ENCODE measurements at regions not wholly inside any gene's neighbourhood (a gene's known extent, or its start where the extent isn't known, plus 50 kb on each side); places are given as distances from the start of the nearest gene placed in this dataset.

- TF ChIP-seq, protein P1, sequence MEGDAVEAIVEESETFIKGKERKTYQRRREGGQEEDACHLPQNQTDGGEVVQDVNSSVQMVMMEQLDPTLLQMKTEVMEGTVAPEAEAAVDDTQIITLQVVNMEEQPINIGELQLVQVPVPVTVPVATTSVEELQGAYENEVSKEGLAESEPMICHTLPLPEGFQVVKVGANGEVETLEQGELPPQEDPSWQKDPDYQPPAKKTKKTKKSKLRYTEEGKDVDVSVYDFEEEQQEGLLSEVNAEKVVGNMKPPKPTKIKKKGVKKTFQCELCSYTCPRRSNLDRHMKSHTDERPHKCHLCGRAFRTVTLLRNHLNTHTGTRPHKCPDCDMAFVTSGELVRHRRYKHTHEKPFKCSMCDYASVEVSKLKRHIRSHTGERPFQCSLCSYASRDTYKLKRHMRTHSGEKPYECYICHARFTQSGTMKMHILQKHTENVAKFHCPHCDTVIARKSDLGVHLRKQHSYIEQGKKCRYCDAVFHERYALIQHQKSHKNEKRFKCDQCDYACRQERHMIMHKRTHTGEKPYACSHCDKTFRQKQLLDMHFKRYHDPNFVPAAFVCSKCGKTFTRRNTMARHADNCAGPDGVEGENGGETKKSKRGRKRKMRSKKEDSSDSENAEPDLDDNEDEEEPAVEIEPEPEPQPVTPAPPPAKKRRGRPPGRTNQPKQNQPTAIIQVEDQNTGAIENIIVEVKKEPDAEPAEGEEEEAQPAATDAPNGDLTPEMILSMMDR (IDR thresholded peaks at IDR 0.05) = no peak
- no peak for TF ChIP-seq POLR2A (IDR thresholded peaks at IDR 0.05)
Measured at GRCh38 chr3:55341502-55342031, 145.5 kb downstream of the WNT5A start.
